GM12878 (cell line): ENCODE measurements at regions not wholly inside any gene's neighbourhood (a gene's known extent, or its start where the extent isn't known, plus 50 kb on each side); places are given as distances from the start of the nearest gene placed in this dataset.

ENCODE experiments used
- ATAC-seq: fragments of 200-7000 bp; cut with Tn5 transposase; 3 replicates; pipeline ENCODE4 v1.9.1; 2020; ENCODE audit warnings: mild to moderate bottlenecking, moderate library complexity
- BruUV-seq: library from RNA; stranded (reverse); fragments of 400-500 nt; replicated peaks from 2 replicates; lab custom pipeline; 2021; lab: Mats Ljungman, UMichigan
- CTCF ChIA-PET: fragments of 300-600 bp; sonication (Branson Sonifier 250); formaldehyde crosslinking; extraction: SDS; loops from one replicate; lab custom pipeline; 2021; ENCODE audit warnings: inconsistent platforms; lab: Yijun Ruan, JAX
- POLR2A ChIA-PET: fragments of 350-600 bp; formaldehyde crosslinking; extraction: SDS; loops from one replicate; lab custom pipeline; 2021; ENCODE audit warnings: inconsistent platforms; lab: Charles Lee
- RAD21 ChIA-PET: fragments of 300-600 bp; sonication (Branson Sonifier 250); formaldehyde crosslinking; loops from one replicate; lab custom pipeline; 2023; ENCODE audit warnings: antibody characterized with exemption; ENCODE audit not compliant: unreplicated experiment; lab: Charles Lee
- SMC1A ChIA-PET: fragments of 300-600 bp; sonication (Branson Sonifier 250); formaldehyde crosslinking; loops from one replicate; lab custom pipeline; 2023; ENCODE audit not compliant: unreplicated experiment, uncharacterized antibody; lab: Charles Lee
- DNase-seq: peaks from one replicate; pipeline ENCODE4 v3.0.0-alpha.2; 2011; ENCODE audit warnings: low read depth, low spot score
- FAIRE-seq: peaks from 3 replicates; lab custom pipeline; 2011; peaks lifted over from hg19 to GRCh38; lab: Jason Lieb, UNC
- H2AFZ ChIP-seq: 2 replicates; pipeline ENCODE4 v1.6.0; 2011; ENCODE audit warnings: low read depth, low read length, control low read depth; ENCODE audit not compliant: control insufficient read depth
- H3K27ac ChIP-seq: 2 replicates; pipeline ENCODE4 v1.5.1; 2011; ENCODE audit warnings: control low read depth; ENCODE audit not compliant: control insufficient read depth, insufficient read depth
- H3K27me3 ChIP-seq, 2 experiments: replicated peaks in 1 of 2; 2 replicates each; pipeline versions ENCODE4 v1.6.0 to v1.6.1; 2011; ENCODE audit warnings: low read length in 1 of 2; ENCODE audit not compliant: control insufficient read depth in 2 of 2, insufficient read depth in 2 of 2
- H3K36me3 ChIP-seq, 2 experiments: 2 replicates each; pipeline ENCODE4 v1.5.1; 2011; ENCODE audit warnings: low read length in 1 of 2; ENCODE audit not compliant: control insufficient read depth in 2 of 2, insufficient read depth in 2 of 2
- H3K4me1 ChIP-seq: 2 replicates; pipeline ENCODE4 v1.6.1; 2011; ENCODE audit warnings: mild to moderate bottlenecking, low read length, moderate library complexity, mixed read lengths; ENCODE audit not compliant: control insufficient read depth, insufficient read depth
- H3K4me2 ChIP-seq: 2 replicates; pipeline ENCODE4 v1.6.0; 2011; ENCODE audit warnings: control low read depth; ENCODE audit not compliant: control insufficient read depth, insufficient read depth
- H3K4me3 ChIP-seq: fragments of 200-600 bp; sonication (generic); 2 replicates; pipeline ENCODE4 v1.5.1; 2016
- H3K79me2 ChIP-seq: 2 replicates; pipeline ENCODE4 v1.6.0; 2011; ENCODE audit warnings: low read length; ENCODE audit not compliant: control insufficient read depth, insufficient read depth
- H3K9ac ChIP-seq: 2 replicates; pipeline ENCODE4 v1.8.0; 2011; ENCODE audit warnings: low read length, control low read depth, mixed read lengths; ENCODE audit not compliant: control insufficient read depth, insufficient read depth
- H3K9me3 ChIP-seq: replicated peaks from 3 replicates; pipeline ENCODE4 v1.5.1; 2011; ENCODE audit warnings: mild to moderate bottlenecking, low read length; ENCODE audit not compliant: control insufficient read depth, insufficient read depth
- H4K20me1 ChIP-seq: 2 replicates; pipeline ENCODE4 v1.6.0; 2011; ENCODE audit not compliant: control insufficient read depth, insufficient read depth
- BCL11A ChIP-seq: IDR thresholded peaks from 2 replicates; pipeline ENCODE4 v1.6.1; 2011; ENCODE audit warnings: low read depth, low read length
- CHD1 ChIP-seq: IDR thresholded peaks from 2 replicates; pipeline ENCODE4 v1.6.1; 2012; ENCODE audit warnings: low read depth, low read length, improper control_type of control experiment
- DPF2 ChIP-seq: fragments of 450-650 bp; IDR thresholded peaks from 2 replicates; pipeline ENCODE4 v1.6.1; 2017; ENCODE audit warnings: mild to moderate bottlenecking
- FOXM1 ChIP-seq: IDR thresholded peaks from 2 replicates; pipeline ENCODE4 v1.6.1; 2012; ENCODE audit warnings: low read depth, mild to moderate bottlenecking, inconsistent platforms, low read length, moderate library complexity
- HDAC6 ChIP-seq: fragments of 200-600 bp; sonication (generic); IDR thresholded peaks from one replicate; pipeline ENCODE4 v1.8.0; 2017; ENCODE audit warnings: antibody characterized with exemption; ENCODE audit not compliant: unreplicated experiment
- MEF2A ChIP-seq: IDR thresholded peaks from 2 replicates; pipeline ENCODE4 v1.6.1; 2011; ENCODE audit warnings: low read depth, mild to moderate bottlenecking, low read length, moderate library complexity; ENCODE audit not compliant: insufficient read depth
- NFIC ChIP-seq: IDR thresholded peaks from 2 replicates; pipeline ENCODE4 v1.6.1; 2012; ENCODE audit warnings: low read depth, mild to moderate bottlenecking, inconsistent platforms, low read length, moderate library complexity
- NR2C1 ChIP-seq: fragments of 450-650 bp; IDR thresholded peaks from 2 replicates; pipeline ENCODE4 v1.6.1; 2017; ENCODE audit warnings: antibody characterized with exemption, mild to moderate bottlenecking, moderate library complexity
- NRF1 ChIP-seq: conservative IDR thresholded peaks from 2 replicates; pipeline ENCODE4 v1.6.1; 2011; ENCODE audit warnings: mild to moderate bottlenecking, low read depth, low read length, improper control_type of control experiment
- RFX5 ChIP-seq: IDR thresholded peaks from 2 replicates; pipeline ENCODE4 v1.6.1; 2011; ENCODE audit warnings: low read depth, low read length, improper control_type of control experiment
- SPI1 ChIP-seq: IDR thresholded peaks from 2 replicates; pipeline ENCODE4 v1.6.1; 2011; ENCODE audit warnings: low read depth, mild to moderate bottlenecking, low read length, moderate library complexity, borderline replicate concordance; ENCODE audit not compliant: insufficient read depth
- SREBF1 ChIP-seq: IDR thresholded peaks from 2 replicates; pipeline ENCODE4 v1.6.1; 2012; ENCODE audit warnings: mild to moderate bottlenecking, low read length
- WRNIP1 ChIP-seq: IDR thresholded peaks from 2 replicates; pipeline ENCODE4 v1.6.1; 2011; ENCODE audit warnings: low read depth, low read length, improper control_type of control experiment, borderline replicate concordance
- ZNF217 ChIP-seq: fragments of 450-650 bp; IDR thresholded peaks from 2 replicates; pipeline ENCODE4 v1.6.1; 2017; ENCODE audit warnings: antibody characterized with exemption, mild to moderate bottlenecking
- WGBS: methylation state at CpG from one replicate; pipeline ENCODE4 v1.1.6; 2016; ENCODE audit warnings: low lambda C conversion rate; ENCODE audit not compliant: insufficient replicate concordance, insufficient coverage; ENCODE audit errors: missing lambda C conversion rate; 5-methylcytosine and 5-hydroxymethylcytosine counted together
- in situ Hi-C: fragments of 300-500 bp; cut with MboI; formaldehyde crosslinking; loops from 9 replicates; pipeline ENCODE4 v1.14.3; 2018; ENCODE audit warnings: mixed read lengths
- intact Hi-C: fragments of 100-400 bp; cut with micrococcal nuclease; formaldehyde crosslinking; loops from one replicate; pipeline ENCODE4 v1.14.2; 2022; ENCODE audit not compliant: unreplicated experiment
- TF ChIP-seq, protein P1 (sequence below): fragments of 450-650 bp; IDR thresholded peaks from 2 replicates; pipeline ENCODE4 v1.6.1; 2016; ENCODE audit warnings: mild to moderate bottlenecking
- TF ChIP-seq, protein P2 (sequence below): fragments of 450-650 bp; IDR thresholded peaks from 2 replicates; pipeline ENCODE4 v1.6.1; 2018; ENCODE audit warnings: borderline replicate concordance, mild to moderate bottlenecking; ENCODE audit not compliant: partially characterized antibody

- Histone ChIP-seq H3K36me3 (no peaks in the 10 kb centered on the region), H4K20me1 (no peaks in the 10 kb centered on the region), H3K27ac (no peak overlapping the region), H3K79me2 (no peaks in the 10 kb centered on the region), H3K9ac (no peak overlapping the region), H3K9me3 (no peaks in the 10 kb centered on the region), H2AFZ (no peak overlapping the region), H3K27me3 (no peaks in the 10 kb centered on the region), H3K4me2 (no peak overlapping the region), H3K4me1 (no peaks in the 10 kb centered on the region), H3K4me3 (no peak overlapping the region)
- in situ Hi-C loops (no loop called here), intact Hi-C loops (no loop called here)
- WGBS = 53% methylated on average over 7 of the region's 7 CpGs
- CTCF ChIA-PET = no interaction called here
- RAD21 ChIA-PET = no interaction called here
- DNase-seq (no peak), FAIRE-seq (no peak), ATAC-seq (no peak)
- BruUV-seq = no TSS peak
- POLR2A ChIA-PET = no interaction called here
- SMC1A ChIA-PET = no interaction called here
- TF ChIP-seq BCL11A (no peak), HDAC6 (no peak), SREBF1 (no peak), NRF1 (no peak)
Measured at GRCh38 chr2:149904352-149905175, 317.0 kb upstream of the MMADHC start.

GRCh38 chr2:149903626-149904025, 316.1 kb upstream of the MMADHC start:
- WGBS = 85% methylated on average over 2 of the region's 4 CpGs
- Histone ChIP-seq H3K4me1 (no peaks in the 10 kb centered on the region), H3K79me2 (no peaks in the 10 kb centered on the region), H3K9ac (no peak overlapping the region), H3K27me3 (no peaks in the 10 kb centered on the region), H2AFZ (no peak overlapping the region), H4K20me1 (no peaks in the 10 kb centered on the region), H3K4me3 (no peak overlapping the region), H3K9me3 (no peaks in the 10 kb centered on the region), H3K27ac (no peak overlapping the region), H3K36me3 (no peaks in the 10 kb centered on the region), H3K4me2 (no peak overlapping the region)
- ATAC-seq (no peak), FAIRE-seq (no peak), DNase-seq (no peak)
- intact Hi-C loops (no loop called here), in situ Hi-C loops (no loop called here)
- CTCF ChIA-PET = no interaction called here
- POLR2A ChIA-PET = no interaction called here
- no TSS peak for BruUV-seq
- SMC1A ChIA-PET = no interaction called here
- RAD21 ChIA-PET = no interaction called here
- TF ChIP-seq, protein P1, sequence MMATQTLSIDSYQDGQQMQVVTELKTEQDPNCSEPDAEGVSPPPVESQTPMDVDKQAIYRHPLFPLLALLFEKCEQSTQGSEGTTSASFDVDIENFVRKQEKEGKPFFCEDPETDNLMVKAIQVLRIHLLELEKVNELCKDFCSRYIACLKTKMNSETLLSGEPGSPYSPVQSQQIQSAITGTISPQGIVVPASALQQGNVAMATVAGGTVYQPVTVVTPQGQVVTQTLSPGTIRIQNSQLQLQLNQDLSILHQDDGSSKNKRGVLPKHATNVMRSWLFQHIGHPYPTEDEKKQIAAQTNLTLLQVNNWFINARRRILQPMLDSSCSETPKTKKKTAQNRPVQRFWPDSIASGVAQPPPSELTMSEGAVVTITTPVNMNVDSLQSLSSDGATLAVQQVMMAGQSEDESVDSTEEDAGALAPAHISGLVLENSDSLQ = no peak
- no peak for TF ChIP-seq FOXM1
- TF ChIP-seq, protein P2, sequence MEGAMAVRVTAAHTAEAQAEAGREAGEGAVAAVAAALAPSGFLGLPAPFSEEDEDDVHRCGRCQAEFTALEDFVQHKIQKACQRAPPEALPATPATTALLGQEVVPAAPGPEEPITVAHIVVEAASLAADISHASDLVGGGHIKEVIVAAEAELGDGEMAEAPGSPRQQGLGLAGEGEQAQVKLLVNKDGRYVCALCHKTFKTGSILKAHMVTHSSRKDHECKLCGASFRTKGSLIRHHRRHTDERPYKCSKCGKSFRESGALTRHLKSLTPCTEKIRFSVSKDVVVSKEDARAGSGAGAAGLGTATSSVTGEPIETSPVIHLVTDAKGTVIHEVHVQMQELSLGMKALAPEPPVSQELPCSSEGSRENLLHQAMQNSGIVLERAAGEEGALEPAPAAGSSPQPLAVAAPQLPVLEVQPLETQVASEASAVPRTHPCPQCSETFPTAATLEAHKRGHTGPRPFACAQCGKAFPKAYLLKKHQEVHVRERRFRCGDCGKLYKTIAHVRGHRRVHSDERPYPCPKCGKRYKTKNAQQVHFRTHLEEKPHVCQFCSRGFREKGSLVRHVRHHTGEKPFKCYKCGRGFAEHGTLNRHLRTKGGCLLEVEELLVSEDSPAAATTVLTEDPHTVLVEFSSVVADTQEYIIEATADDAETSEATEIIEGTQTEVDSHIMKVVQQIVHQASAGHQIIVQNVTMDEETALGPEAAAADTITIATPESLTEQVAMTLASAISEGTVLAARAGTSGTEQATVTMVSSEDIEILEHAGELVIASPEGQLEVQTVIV = no peak
- no peak for TF ChIP-seq ZNF217
- TF ChIP-seq CHD1 = no peak
- no peak for TF ChIP-seq SPI1
- no peak for TF ChIP-seq NR2C1
- TF ChIP-seq NFIC = no peak
- TF ChIP-seq DPF2 = no peak
- no peak for TF ChIP-seq RFX5
- no peak for TF ChIP-seq WRNIP1
- no peak for TF ChIP-seq MEF2A
